Jurkat, Clone E6-1 (cell line): ENCODE measurements at regions not wholly inside any gene's neighbourhood (a gene's known extent, or its start where the extent isn't known, plus 50 kb on each side); places are given as distances from the start of the nearest gene placed in this dataset.

Experiments used
- DNase-seq: peaks from one replicate; pipeline ENCODE4 v3.0.0-alpha.2; 2011; ENCODE audit warnings: low read depth, low spot score
- H3K4me3 ChIP-seq: 2 replicates; pipeline ENCODE4 v1.5.1; 2011; ENCODE audit warnings: mild to moderate bottlenecking, low read length, control low read depth, moderate library complexity

GRCh38 chr18:39751921-39752320 lies 2186.3 kb upstream of the CELF4 start:
- H3K4me3 ChIP-seq = no peak overlapping the region
- no peak for DNase-seq

GRCh38 chr18:39751161-39751560 lies 2185.6 kb upstream of the CELF4 start:
- H3K4me3 ChIP-seq = no peak overlapping the region
- DNase-seq = no peak

- no peak for DNase-seq
- H3K4me3 ChIP-seq = no peak overlapping the region
These were observed 2183.6 kb upstream of the CELF4 start for GRCh38 chr18:39749154-39749553.

GRCh38 chr18:39748727-39749126 lies 2183.1 kb upstream of the CELF4 start:
- no peak for DNase-seq
- no peak overlapping the region for H3K4me3 ChIP-seq

- no peak overlapping the region for H3K4me3 ChIP-seq
- DNase-seq = no peak
These were observed 2180.6 kb upstream of the CELF4 start for GRCh38 chr18:39746201-39746600.

- H3K4me3 ChIP-seq = no peak overlapping the region
- DNase-seq = no peak
These were observed 2177.9 kb upstream of the CELF4 start for GRCh38 chr18:39743463-39743862.

GRCh38 chr18:39741755-39742466 lies 2176.3 kb upstream of the CELF4 start:
- DNase-seq = no peak
- H3K4me3 ChIP-seq = no peak overlapping the region

- DNase-seq = no peak
- no peak overlapping the region for H3K4me3 ChIP-seq
These were observed 2172.3 kb upstream of the CELF4 start for GRCh38 chr18:39737869-39738268.

- no peak for DNase-seq
- H3K4me3 ChIP-seq = no peak overlapping the region
These were observed 2167.3 kb upstream of the CELF4 start for GRCh38 chr18:39732918-39733317.

GRCh38 chr18:39730606-39731005 lies 2165.0 kb upstream of the CELF4 start:
- DNase-seq = no peak
- H3K4me3 ChIP-seq = no peak overlapping the region

GRCh38 chr18:39724652-39725051 lies 2159.1 kb upstream of the CELF4 start:
- no peak for DNase-seq
- H3K4me3 ChIP-seq = no peak overlapping the region

- H3K4me3 ChIP-seq = no peak overlapping the region
- DNase-seq = no peak
These were observed 2156.1 kb upstream of the CELF4 start for GRCh38 chr18:39721712-39722111.

GRCh38 chr18:39713961-39714360 lies 2148.4 kb upstream of the CELF4 start:
- no peak overlapping the region for H3K4me3 ChIP-seq
- DNase-seq = no peak

- no peak for DNase-seq
- H3K4me3 ChIP-seq = no peak overlapping the region
These were observed 2146.1 kb upstream of the CELF4 start for GRCh38 chr18:39711701-39712100.

- no peak for DNase-seq
- no peak overlapping the region for H3K4me3 ChIP-seq
These were observed 2139.8 kb upstream of the CELF4 start for GRCh38 chr18:39705362-39705761.

- DNase-seq = no peak
- H3K4me3 ChIP-seq = no peak overlapping the region
These were observed 2137.3 kb upstream of the CELF4 start for GRCh38 chr18:39702888-39703287.

- H3K4me3 ChIP-seq = no peak overlapping the region
- no peak for DNase-seq
These were observed 2136.2 kb upstream of the CELF4 start for GRCh38 chr18:39701839-39702238.

GRCh38 chr18:39701055-39701783 lies 2135.6 kb upstream of the CELF4 start:
- DNase-seq = no peak
- H3K4me3 ChIP-seq = no peak overlapping the region

GRCh38 chr18:39699340-39699964 lies 2133.9 kb upstream of the CELF4 start:
- no peak overlapping the region for H3K4me3 ChIP-seq
- DNase-seq = no peak

GRCh38 chr18:39698436-39698835 lies 2132.8 kb upstream of the CELF4 start:
- H3K4me3 ChIP-seq = no peak overlapping the region
- DNase-seq = no peak
